ENCODE measurements at regions not wholly inside any gene's neighbourhood (a gene's known extent, or its start where the extent isn't known, plus 50 kb on each side); places are given as distances from the start of the nearest gene placed in this dataset.

GRCh38 chr4:154003378-154003777 lies 214.5 kb upstream of the SFRP2 start:
- H3K27ac ChIP-seq, result no peak overlapping the region
- DNase-seq (ENCODE audit: low read depth, low spot score), result no peak

GRCh38 chr4:154001193-154001592 lies 212.3 kb upstream of the SFRP2 start:
- no peak overlapping the region for H3K27ac ChIP-seq
- DNase-seq (ENCODE audit: low read depth, low spot score), result no peak

DNA sequence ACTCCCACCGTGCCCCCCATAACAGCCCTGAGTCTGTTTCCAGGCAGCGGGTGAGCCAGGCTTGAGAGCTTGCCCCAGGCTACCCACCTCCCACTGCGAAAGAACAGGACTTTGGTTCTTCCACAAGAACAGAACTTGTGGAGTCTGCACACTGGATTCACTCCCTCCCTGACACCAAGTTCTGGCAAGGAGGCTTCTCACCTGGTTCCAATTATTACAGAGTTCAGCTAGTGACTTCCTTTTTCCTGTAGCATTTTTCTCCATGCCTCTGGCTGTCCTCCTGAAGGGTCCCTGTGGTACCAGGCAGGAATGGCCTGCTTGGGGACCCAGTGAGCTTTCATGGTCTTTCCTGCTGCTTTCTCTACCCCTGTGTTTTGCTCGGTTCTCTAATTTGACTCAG lies 208.6 kb upstream of the SFRP2 start:
- no peak for DNase-seq (ENCODE audit: low read depth, low spot score)
- no peak overlapping the region for H3K27ac ChIP-seq

- no peak overlapping the region for H3K27ac ChIP-seq
These were observed 200.6 kb upstream of the SFRP2 start for GRCh38 chr4:153989505-153989904.

DNA sequence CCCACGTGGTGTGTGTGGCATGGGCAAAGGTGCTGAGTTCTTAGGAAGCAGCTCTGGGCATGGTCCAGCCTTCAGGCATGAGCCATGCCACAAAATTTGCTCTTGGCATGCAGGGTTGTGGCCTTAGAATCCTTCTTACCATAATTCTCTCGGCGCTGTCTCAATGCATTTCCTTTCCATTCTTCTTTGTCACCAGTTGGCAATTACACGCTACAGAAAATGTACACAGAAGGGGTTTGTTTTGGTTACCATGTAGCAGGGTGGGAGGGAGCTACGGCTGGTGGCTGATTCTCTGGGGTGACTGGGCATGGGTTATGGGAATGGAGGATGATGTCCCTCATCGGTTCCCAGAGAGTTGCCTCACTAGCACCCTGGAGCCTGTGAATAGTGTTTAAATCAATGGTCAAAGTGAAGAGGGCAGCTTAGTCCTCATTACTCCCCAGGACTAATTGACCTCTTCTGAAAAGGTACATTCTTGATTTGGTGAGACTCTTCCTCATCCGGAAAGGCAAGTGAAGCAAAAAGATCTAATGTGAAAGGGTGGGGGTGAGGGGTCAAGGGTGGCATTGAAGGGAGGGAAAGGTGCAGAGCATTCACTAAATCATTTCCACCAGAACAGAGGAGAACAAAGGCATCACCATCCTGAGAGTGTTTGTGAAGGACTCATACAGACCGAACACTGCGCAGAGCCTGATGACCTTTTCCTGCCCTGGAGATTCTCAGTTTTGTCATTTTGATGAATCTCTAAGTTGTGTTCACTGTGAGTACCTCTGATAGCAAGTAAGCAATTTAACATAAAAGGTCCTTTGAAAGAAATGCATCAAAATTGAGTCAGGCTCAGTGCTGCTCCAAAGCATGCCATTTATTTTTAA lies 199.8 kb upstream of the SFRP2 start:
- no peak overlapping the region for H3K27ac ChIP-seq
- DNase-seq (ENCODE audit: low read depth, low spot score), result no peak

More at GRCh38 chr4:153989505-153989904, 200.6 kb upstream of the SFRP2 start:
- DNase-seq (ENCODE audit: low read depth, low spot score), result no peak

DNA sequence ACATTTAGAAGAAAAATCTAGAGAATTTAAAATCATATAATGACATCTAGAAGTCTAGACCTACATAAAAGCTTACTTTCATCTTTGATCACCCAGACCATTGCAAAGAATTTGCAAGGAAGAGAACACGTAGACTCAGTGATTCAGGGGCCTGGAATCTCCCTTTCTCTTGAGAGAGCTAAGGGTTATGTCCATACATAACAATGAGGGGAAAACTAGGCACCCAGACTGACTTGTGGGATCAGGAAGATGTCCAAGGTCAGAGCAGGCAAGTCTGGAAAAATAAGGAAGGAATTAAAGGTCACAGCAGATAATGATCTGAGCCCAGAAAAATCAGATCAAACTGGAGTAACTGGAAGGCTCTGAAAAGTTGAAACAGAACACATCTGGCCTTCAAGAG lies 198.4 kb upstream of the SFRP2 start:
- DNase-seq (ENCODE audit: low read depth, low spot score), result no peak
- no peak overlapping the region for H3K27ac ChIP-seq

- DNase-seq (ENCODE audit: low read depth, low spot score), result no peak
- no peak overlapping the region for H3K27ac ChIP-seq
These were observed 188.1 kb upstream of the SFRP2 start for GRCh38 chr4:153976954-153977353.

- H3K27ac ChIP-seq, result no peak overlapping the region
- no peak for DNase-seq (ENCODE audit: low read depth, low spot score)
These were observed 185.6 kb upstream of the SFRP2 start for GRCh38 chr4:153974452-153974851.

GRCh38 chr4:153973942-153974341 lies 185.1 kb upstream of the SFRP2 start:
- H3K27ac ChIP-seq, result no peak overlapping the region
- DNase-seq (ENCODE audit: low read depth, low spot score), result no peak

GRCh38 chr4:153971899-153972298 lies 183.0 kb upstream of the SFRP2 start:
- DNase-seq (ENCODE audit: low read depth, low spot score), result no peak
- H3K27ac ChIP-seq, result no peak overlapping the region

DNA sequence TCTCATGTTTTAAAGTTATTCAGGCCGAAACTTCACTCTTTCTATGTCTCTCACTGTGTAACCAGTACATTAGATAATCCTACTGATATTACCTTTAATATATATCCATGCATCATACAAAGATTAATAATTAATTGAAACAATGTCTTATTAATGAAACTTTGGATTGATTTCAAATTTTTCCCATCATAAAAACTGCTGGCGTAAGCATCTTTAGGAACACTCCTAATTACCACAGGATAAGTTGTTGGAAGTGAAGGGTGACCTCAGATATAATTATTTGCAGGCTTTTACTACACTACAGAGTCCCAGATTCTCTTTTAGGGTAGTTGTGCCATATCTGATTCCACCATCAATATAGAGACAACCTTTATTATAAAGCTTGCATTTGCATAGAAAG lies 181.3 kb upstream of the SFRP2 start:
- no peak for DNase-seq (ENCODE audit: low read depth, low spot score)
- H3K27ac ChIP-seq, result no peak overlapping the region

GRCh38 chr4:153969542-153969941 lies 180.7 kb upstream of the SFRP2 start:
- no peak for DNase-seq (ENCODE audit: low read depth, low spot score)
- H3K27ac ChIP-seq, result no peak overlapping the region

DNA sequence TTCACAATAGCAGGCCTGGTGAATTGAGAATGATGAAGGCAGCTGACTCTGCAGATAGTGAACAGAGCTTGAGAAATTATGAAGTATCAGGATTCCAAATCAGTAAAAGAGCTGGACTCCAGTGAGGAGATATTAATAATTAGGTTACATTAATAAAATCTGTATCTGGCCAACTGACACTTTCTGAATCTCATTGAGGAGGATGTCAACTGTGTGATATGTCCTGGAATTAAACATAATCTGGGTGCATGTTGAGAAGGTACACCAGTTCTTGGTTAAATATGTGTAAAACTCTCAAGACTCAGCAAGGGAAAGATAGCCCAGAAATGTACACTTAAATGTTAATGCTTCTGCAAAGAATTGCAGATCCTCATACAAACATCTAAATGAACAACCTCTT lies 177.8 kb upstream of the SFRP2 start:
- H3K27ac ChIP-seq, result no peak overlapping the region
- no peak for DNase-seq (ENCODE audit: low read depth, low spot score)

- DNase-seq (ENCODE audit: low read depth, low spot score), result no peak
- H3K27ac ChIP-seq, result no peak overlapping the region
These were observed 174.3 kb upstream of the SFRP2 start for GRCh38 chr4:153963216-153963615.

DNA sequence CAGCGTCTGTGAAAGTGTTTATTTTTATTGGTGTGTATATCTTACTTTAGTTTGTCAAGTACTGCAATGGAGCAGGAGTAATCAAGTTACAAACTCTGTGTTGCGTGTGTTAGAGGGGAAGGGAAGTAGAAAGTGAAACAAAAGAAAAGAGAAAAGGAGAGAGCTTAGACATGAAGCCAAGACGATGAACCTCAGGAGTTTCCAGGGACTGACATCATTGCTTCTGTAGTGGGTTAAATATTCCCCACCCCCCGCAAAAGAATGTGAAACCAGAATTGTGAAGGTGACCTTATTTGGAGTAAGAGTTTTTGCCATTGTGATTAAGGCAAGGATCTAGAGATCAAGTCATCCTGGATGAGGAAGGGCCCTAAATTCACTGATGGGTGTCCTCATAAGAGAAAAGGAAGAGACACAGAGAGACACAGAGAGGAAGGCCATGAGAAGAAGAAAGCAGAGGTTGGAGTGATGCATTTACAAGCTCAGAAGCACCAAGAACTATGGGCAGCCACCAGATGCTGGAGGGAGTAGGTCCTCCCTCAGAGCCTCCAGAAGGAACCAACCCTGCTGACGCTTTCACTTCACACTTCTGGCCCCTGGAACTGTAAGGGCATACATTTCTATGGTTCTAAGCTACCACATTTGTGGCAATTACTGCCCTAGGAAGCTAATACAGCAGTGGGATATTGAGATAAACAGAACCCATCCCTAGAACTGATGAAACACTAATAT lies 173.6 kb upstream of the SFRP2 start:
- H3K27ac ChIP-seq, result no peak overlapping the region
- DNase-seq (ENCODE audit: low read depth, low spot score), result no peak

DNA sequence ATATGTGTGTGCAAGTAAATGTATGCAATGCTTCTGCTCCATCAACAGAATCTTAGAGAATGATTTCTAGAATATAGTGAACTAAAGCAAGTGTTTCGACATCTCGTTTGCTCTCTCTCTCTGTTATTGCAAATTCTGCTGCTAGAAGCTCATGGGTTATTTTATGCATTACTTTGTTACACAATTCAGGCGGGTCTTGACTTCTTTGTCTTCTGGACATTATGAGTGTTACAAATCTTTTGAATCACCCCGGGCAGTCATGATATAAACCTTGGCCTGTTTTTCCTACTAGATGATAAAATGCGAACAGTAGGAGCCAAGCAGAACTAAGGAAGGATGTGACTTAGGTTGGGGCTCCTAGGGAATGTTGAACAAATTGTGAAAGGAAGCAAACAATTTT lies 166.4 kb upstream of the SFRP2 start:
- H3K27ac ChIP-seq, result no peak overlapping the region
- no peak for DNase-seq (ENCODE audit: low read depth, low spot score)

DNA sequence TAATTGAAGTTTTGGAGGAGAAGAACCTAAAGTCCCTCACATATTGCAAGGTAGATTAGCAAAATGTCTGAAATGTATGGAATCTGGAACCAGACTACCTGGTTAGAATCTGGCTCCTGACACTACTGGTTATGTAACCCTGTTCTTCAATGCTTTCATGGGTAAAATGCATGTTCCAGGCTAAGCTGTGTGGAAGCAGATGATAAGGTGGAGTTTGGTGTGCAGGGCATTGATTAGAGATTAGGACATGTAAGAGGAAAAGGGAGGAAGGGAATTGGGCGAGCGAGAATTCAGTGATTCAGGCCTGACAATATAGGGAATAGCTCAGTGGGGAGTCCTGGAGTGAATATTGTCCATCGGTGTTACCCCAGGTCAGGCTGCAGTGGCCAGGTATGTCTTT lies 165.8 kb upstream of the SFRP2 start:
- H3K27ac ChIP-seq, result no peak overlapping the region
- DNase-seq (ENCODE audit: low read depth, low spot score), result no peak

DNA sequence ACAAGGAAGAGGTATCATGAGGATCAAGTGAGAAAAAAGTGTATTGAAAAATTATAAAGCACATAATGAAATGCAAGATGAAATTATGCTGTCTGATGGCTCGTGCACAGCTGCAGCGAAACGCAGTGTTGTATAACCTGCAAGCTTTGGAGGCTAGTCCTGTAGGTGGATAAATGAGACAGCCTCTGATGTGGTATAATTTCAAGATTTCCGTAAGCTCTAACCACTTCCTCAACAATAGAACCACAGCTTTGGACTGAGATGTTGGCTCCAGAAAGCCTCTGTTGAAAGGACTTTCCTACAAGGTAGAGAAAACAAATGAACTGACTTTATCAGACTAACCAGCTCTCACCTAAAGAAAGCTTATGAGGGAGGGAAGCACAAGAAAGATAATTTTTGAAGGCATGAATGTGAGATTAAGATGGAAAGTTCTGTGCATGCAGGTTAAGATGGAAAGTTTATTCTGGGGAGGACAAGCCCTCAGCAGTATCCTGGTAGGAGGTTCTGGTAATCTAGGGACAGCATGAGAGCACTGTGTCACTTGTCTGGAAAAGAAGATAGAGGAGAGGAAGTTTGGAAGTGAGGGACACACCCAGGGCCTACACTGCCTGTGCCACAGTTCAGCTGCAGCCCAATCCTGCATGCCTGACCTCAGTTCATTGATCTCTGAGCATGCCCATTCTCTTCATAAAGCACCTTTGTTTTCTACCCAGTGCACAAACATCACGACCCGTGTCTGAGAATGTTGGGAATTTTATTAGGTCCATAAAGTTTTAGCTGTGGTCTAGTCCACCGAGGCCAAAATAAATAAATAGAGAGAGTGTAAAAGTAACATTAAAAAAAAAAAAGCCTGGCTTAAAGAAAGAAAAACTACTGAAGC lies 161.5 kb upstream of the SFRP2 start:
- H3K27ac ChIP-seq, result no peak overlapping the region
- no peak for DNase-seq (ENCODE audit: low read depth, low spot score)

- no peak for DNase-seq (ENCODE audit: low read depth, low spot score)
- H3K27ac ChIP-seq, result no peak overlapping the region
These were observed 159.2 kb upstream of the SFRP2 start for GRCh38 chr4:153948041-153948440.

- no peak overlapping the region for H3K27ac ChIP-seq
- no peak for DNase-seq (ENCODE audit: low read depth, low spot score)
These were observed 158.2 kb upstream of the SFRP2 start for GRCh38 chr4:153947124-153947523.

DNA sequence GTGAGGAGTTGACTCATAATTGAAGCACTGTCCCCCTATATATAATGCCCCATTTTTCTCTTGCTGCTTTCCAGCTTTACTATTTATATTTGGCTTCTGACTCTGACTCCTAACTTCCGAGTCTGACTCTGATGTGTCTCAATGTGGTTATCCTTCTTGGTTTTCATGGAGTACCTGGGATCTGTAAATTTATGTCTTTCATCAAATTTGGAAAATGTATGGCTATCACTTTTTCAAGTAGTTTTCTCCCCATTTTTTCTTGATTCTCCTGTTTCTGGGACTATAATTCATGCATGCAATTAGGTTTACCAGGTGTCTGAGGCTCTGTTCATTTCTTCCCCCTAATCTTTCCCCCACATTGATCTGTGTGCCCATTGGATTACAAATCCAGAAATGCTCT lies 156.8 kb upstream of the SFRP2 start:
- DNase-seq (ENCODE audit: low read depth, low spot score), result no peak
- H3K27ac ChIP-seq, result no peak overlapping the region
